ENCODE measurements at regions not wholly inside any gene's neighbourhood (a gene's known extent, or its start where the extent isn't known, plus 50 kb on each side); places are given as distances from the start of the nearest gene placed in this dataset.

DNA sequence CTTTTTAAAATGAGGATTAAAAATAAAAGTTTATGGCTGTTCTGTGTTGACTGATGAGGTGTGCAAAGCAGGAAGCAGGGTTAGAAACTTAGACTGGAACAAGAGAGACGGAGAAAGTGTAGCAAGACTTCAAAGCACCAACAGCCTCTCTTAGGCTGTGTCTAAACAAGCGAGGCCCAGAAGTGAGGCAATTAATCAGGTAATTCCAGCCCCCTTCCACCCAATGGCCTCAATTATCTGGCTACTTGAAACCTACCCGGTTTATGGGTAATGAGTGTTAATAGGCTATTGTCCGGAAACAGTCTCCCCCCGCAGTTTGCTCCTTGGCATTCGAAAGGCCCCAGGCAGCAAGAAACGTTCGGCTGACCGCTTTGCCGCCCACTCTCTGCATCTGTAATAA, 171.7 kb upstream of the MYCN start:
- no peak for DNase-seq
- Histone ChIP-seq H3K9me3 (ENCODE audit: insufficient read depth, low read depth, low read length) (no peaks in the 10 kb centered on the region), H3K23ac (ENCODE audit: low read length) (no peak overlapping the region), H4K12ac (ENCODE audit: low read depth, low read length) (no peak overlapping the region), H3K36me3 (ENCODE audit: control insufficient read depth in 1 of 2, insufficient read depth in 2 of 2, low read length in 2 of 2) (no peaks in the 10 kb centered on the region), H3K4me2 (ENCODE audit: low read length) (no peak overlapping the region), H3K79me1 (ENCODE audit: low read length) (peaks cover 2% of the 10 kb centered on the region), H3K18ac (ENCODE audit: low read length) (no peak overlapping the region), H3K4me1 (ENCODE audit: control insufficient read depth in 1 of 2, insufficient read depth in 2 of 2, low read length in 2 of 2) (peaks cover 17 to 20% of the 10 kb centered on the region in 2 experiments), H2BK5ac (ENCODE audit: low read depth, low read length, poor library complexity) (no peak overlapping the region), H2BK120ac (ENCODE audit: insufficient read depth, low read length, poor library complexity) (no peak overlapping the region), H3K9ac (ENCODE audit: low read length) (no peak overlapping the region), H3K27ac (ENCODE audit: low read depth, low read length) (no peak overlapping the region), H3K4me3 (ENCODE audit: low read depth, low read length) (no peak overlapping the region), H2AK5ac (ENCODE audit: low read length) (no peak overlapping the region), H3K79me2 (ENCODE audit: control insufficient read depth, insufficient read depth, low read length, poor library complexity) (no peaks in the 10 kb centered on the region), H4K91ac (ENCODE audit: low read depth, low read length) (no peak overlapping the region), H2BK12ac (ENCODE audit: low read length) (no peak overlapping the region), H3K14ac (ENCODE audit: low read length) (no peak overlapping the region), H3K4ac (ENCODE audit: low read depth, low read length) (no peak overlapping the region), H4K8ac (ENCODE audit: low read depth, low read length) (no peak overlapping the region), H3K27me3 (ENCODE audit: insufficient read depth, low read length) (no peaks in the 10 kb centered on the region), H2AFZ (ENCODE audit: insufficient read depth, low read length, poor library complexity) (no peak overlapping the region)
- WGBS (ENCODE audit: extremely low coverage, insufficient coverage, insufficient read length): no CpG with 5 or more reads among the region's 10 CpGs

DNA sequence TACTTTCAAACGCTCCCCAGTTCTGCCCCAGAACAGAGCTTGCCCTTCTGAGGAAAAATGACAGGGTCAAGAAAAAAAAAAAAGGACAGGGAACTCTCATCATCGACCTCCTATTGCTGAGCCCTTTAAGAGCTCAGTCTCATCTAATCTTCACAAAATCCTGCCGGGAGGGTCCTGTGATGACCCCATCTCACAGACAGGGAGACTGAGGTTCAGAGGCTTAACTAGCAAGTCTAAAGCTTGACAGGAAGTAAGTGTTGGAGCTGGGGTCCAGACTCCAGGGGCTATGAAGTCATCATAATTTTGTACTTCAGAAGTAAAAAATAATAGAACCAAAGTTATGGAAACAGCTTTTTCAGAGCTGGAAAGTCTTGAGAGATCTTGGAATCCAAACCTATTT, 171.1 kb upstream of the MYCN start:
- no peak overlapping the region for H2BK120ac ChIP-seq (ENCODE audit: insufficient read depth, low read length, poor library complexity)
- WGBS (ENCODE audit: extremely low coverage, insufficient coverage, insufficient read length): no CpG with 5 or more reads among the region's 3 CpGs

DNA sequence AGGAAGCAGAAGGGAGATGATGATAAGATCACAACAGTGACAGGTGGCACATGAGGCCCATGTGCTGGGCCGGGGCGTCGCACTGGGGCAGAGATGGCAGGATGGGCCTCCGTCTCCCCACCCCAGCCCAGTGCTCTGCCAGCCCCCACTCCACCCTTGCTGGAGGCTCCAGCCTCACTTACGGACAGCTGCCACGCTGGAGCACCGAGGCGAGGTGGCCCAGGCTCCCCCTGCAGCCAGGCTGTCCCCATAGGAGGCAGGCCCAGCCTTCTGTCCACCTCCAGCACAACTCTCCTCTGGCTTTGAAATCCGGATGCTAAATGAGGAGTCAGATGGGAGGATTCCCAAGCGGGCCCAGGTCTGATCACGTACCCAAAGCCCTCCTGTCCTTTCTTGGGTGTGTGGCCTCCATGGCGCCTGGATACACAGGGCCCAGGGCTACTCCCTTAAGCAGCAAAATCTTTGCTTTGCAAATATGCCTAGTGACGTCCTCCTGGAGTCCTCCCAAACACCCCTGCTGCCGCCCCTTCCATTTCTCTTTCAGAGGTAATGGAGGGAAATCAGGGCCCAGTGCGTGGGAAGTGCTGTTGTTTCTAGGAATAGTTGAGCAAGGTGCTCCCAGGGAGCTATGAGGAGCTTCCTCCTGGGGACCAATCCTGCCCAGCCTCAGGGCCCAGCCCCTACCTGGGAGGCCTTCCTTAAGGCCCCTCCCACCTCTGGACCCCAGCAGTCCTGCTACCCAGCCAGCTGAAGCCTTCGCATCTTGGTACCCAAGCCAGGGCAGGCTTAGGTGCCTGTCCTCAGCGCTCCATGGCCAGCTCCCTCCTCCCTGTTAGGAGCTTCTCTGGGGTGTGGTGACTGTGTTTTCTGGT, 170.4 kb upstream of the MYCN start:
- no peak overlapping the region for H4K91ac ChIP-seq (ENCODE audit: low read depth, low read length)
- H3K23ac ChIP-seq (ENCODE audit: low read length): no peak overlapping the region
- H3K79me2 ChIP-seq (ENCODE audit: control insufficient read depth, insufficient read depth, low read length, poor library complexity): no peaks in the 10 kb centered on the region
- no peak for DNase-seq
- H4K8ac ChIP-seq (ENCODE audit: low read depth, low read length): no peak overlapping the region
- H3K36me3 ChIP-seq (ENCODE audit: control insufficient read depth in 1 of 2, insufficient read depth in 2 of 2, low read length in 2 of 2): no peaks in the 10 kb centered on the region
- H2BK5ac ChIP-seq (ENCODE audit: low read depth, low read length, poor library complexity): no peak overlapping the region
- no peak overlapping the region for H4K12ac ChIP-seq (ENCODE audit: low read depth, low read length)
- no peak overlapping the region for H3K9ac ChIP-seq (ENCODE audit: low read length)
- H2BK12ac ChIP-seq (ENCODE audit: low read length): no peak overlapping the region
- H3K27ac ChIP-seq (ENCODE audit: low read depth, low read length): no peak overlapping the region
- H3K79me1 ChIP-seq (ENCODE audit: low read length): peaks cover 2% of the 10 kb centered on the region
- H2BK120ac ChIP-seq (ENCODE audit: insufficient read depth, low read length, poor library complexity): no peak overlapping the region
- WGBS (ENCODE audit: extremely low coverage, insufficient coverage, insufficient read length): no CpG with 5 or more reads among the region's 17 CpGs
- H3K4ac ChIP-seq (ENCODE audit: low read depth, low read length): no peak overlapping the region
- no peaks in the 10 kb centered on the region for H3K9me3 ChIP-seq (ENCODE audit: insufficient read depth, low read depth, low read length)
- H2AK5ac ChIP-seq (ENCODE audit: low read length): no peak overlapping the region
- H3K14ac ChIP-seq (ENCODE audit: low read length): no peak overlapping the region
- no peak overlapping the region for H2AFZ ChIP-seq (ENCODE audit: insufficient read depth, low read length, poor library complexity)
- peaks cover 10 to 14% of the 10 kb centered on the region in 2 experiments for H3K4me1 ChIP-seq (ENCODE audit: control insufficient read depth in 1 of 2, insufficient read depth in 2 of 2, low read length in 2 of 2)
- no peak overlapping the region for H3K4me3 ChIP-seq (ENCODE audit: low read depth, low read length)
- H3K27me3 ChIP-seq (ENCODE audit: insufficient read depth, low read length): no peaks in the 10 kb centered on the region
- no peak overlapping the region for H3K4me2 ChIP-seq (ENCODE audit: low read length)
- H3K18ac ChIP-seq (ENCODE audit: low read length): no peak overlapping the region

More for the DNA sequence above, 171.1 kb upstream of the MYCN start:
- Histone ChIP-seq H3K18ac (ENCODE audit: low read length) (no peak overlapping the region), H3K4me1 (ENCODE audit: control insufficient read depth in 1 of 2, insufficient read depth in 2 of 2, low read length in 2 of 2) (peaks cover 11 to 14% of the 10 kb centered on the region in 2 experiments), H2BK5ac (ENCODE audit: low read depth, low read length, poor library complexity) (no peak overlapping the region), H3K9ac (ENCODE audit: low read length) (no peak overlapping the region), H3K27ac (ENCODE audit: low read depth, low read length) (no peak overlapping the region), H4K91ac (ENCODE audit: low read depth, low read length) (no peak overlapping the region), H3K9me3 (ENCODE audit: insufficient read depth, low read depth, low read length) (no peaks in the 10 kb centered on the region), H3K14ac (ENCODE audit: low read length) (no peak overlapping the region), H3K27me3 (ENCODE audit: insufficient read depth, low read length) (no peaks in the 10 kb centered on the region), H3K36me3 (ENCODE audit: control insufficient read depth in 1 of 2, insufficient read depth in 2 of 2, low read length in 2 of 2) (no peaks in the 10 kb centered on the region), H3K23ac (ENCODE audit: low read length) (no peak overlapping the region), H3K4me3 (ENCODE audit: low read depth, low read length) (no peak overlapping the region), H2BK12ac (ENCODE audit: low read length) (no peak overlapping the region), H3K4me2 (ENCODE audit: low read length) (no peak overlapping the region), H3K79me1 (ENCODE audit: low read length) (peaks cover 2% of the 10 kb centered on the region), H3K79me2 (ENCODE audit: control insufficient read depth, insufficient read depth, low read length, poor library complexity) (no peaks in the 10 kb centered on the region), H2AK5ac (ENCODE audit: low read length) (no peak overlapping the region), H4K12ac (ENCODE audit: low read depth, low read length) (no peak overlapping the region), H2AFZ (ENCODE audit: insufficient read depth, low read length, poor library complexity) (no peak overlapping the region), H4K8ac (ENCODE audit: low read depth, low read length) (no peak overlapping the region), H3K4ac (ENCODE audit: low read depth, low read length) (no peak overlapping the region)
- no peak for DNase-seq

DNA sequence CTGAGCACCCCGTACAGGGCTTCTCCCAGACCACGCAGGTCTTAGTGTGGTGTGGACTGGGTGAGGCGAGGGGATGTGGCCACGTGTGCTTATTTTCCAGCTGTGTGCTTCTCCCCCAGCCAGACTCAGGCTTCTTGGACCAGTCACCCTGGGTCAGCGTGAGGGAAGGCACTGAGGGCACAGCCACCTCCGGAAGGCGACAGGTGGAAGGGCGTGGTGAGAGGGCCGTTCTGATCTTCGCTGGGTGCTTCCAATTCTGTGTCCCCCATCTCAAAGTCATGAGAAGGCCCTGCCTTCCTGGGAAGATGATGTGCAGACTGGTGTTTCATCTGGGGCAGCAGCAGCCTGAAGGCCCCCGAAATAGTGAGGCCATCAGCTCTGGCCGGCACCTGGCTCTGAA, 169.7 kb upstream of the MYCN start:
- H3K27ac ChIP-seq (ENCODE audit: low read depth, low read length): no peak overlapping the region
- no peak overlapping the region for H2AK5ac ChIP-seq (ENCODE audit: low read length)
- no peak overlapping the region for H3K4ac ChIP-seq (ENCODE audit: low read depth, low read length)
- H3K4me2 ChIP-seq (ENCODE audit: low read length): no peak overlapping the region
- no peak overlapping the region for H4K91ac ChIP-seq (ENCODE audit: low read depth, low read length)
- H3K18ac ChIP-seq (ENCODE audit: low read length): no peak overlapping the region
- DNase-seq: no peak
- no peak overlapping the region for H4K8ac ChIP-seq (ENCODE audit: low read depth, low read length)
- H3K27me3 ChIP-seq (ENCODE audit: insufficient read depth, low read length): no peaks in the 10 kb centered on the region
- H2BK12ac ChIP-seq (ENCODE audit: low read length): no peak overlapping the region
- no peak overlapping the region for H3K14ac ChIP-seq (ENCODE audit: low read length)
- H2BK5ac ChIP-seq (ENCODE audit: low read depth, low read length, poor library complexity): no peak overlapping the region
- no peak overlapping the region for H3K23ac ChIP-seq (ENCODE audit: low read length)
- H3K4me1 ChIP-seq (ENCODE audit: control insufficient read depth in 1 of 2, insufficient read depth in 2 of 2, low read length in 2 of 2): peaks cover 10 to 14% of the 10 kb centered on the region in 2 experiments
- H3K9me3 ChIP-seq (ENCODE audit: insufficient read depth, low read depth, low read length): no peaks in the 10 kb centered on the region
- no peak overlapping the region for H3K4me3 ChIP-seq (ENCODE audit: low read depth, low read length)
- no CpG with 5 or more reads among the region's 12 CpGs for WGBS (ENCODE audit: extremely low coverage, insufficient coverage, insufficient read length)
- H3K79me2 ChIP-seq (ENCODE audit: control insufficient read depth, insufficient read depth, low read length, poor library complexity): no peaks in the 10 kb centered on the region
- H4K12ac ChIP-seq (ENCODE audit: low read depth, low read length): no peak overlapping the region
- H3K79me1 ChIP-seq (ENCODE audit: low read length): peaks cover 2% of the 10 kb centered on the region
- no peak overlapping the region for H2AFZ ChIP-seq (ENCODE audit: insufficient read depth, low read length, poor library complexity)
- no peaks in the 10 kb centered on the region for H3K36me3 ChIP-seq (ENCODE audit: control insufficient read depth in 1 of 2, insufficient read depth in 2 of 2, low read length in 2 of 2)
- no peak overlapping the region for H3K9ac ChIP-seq (ENCODE audit: low read length)
- no peak overlapping the region for H2BK120ac ChIP-seq (ENCODE audit: insufficient read depth, low read length, poor library complexity)

Measured in trophoblast cell (in vitro differentiated cells and primary cell).